Caco-2 (cell line): ENCODE measurements at regions not wholly inside any gene's neighbourhood (a gene's known extent, or its start where the extent isn't known, plus 50 kb on each side); places are given as distances from the start of the nearest gene placed in this dataset.

ENCODE experiments used
- BruUV-seq: library from RNA; stranded (reverse); fragments of 400-500 nt; replicated peaks from 2 replicates; lab custom pipeline; 2021; lab: Mats Ljungman, UMichigan
- CTCF ChIA-PET: fragments of 300-600 bp; sonication (Branson Sonifier 250); formaldehyde crosslinking; loops from one replicate; lab custom pipeline; 2022; ENCODE audit warnings: antibody characterized with exemption; lab: Charles Lee
- POLR2A ChIA-PET: fragments of 300-600 bp; sonication (Branson Sonifier 250); formaldehyde crosslinking; loops from one replicate; lab custom pipeline; 2022; ENCODE audit warnings: antibody characterized with exemption; lab: Charles Lee
- DNase-seq, 2 experiments: peaks; one replicate each; pipeline versions ENCODE4 v3.0.0 to v3.0.0-alpha.2; 2020 to 2022
- H3K27me3 ChIP-seq: replicated peaks from 2 replicates; pipeline ENCODE4 v1.6.0; 2011; ENCODE audit warnings: low read length; ENCODE audit not compliant: control insufficient read depth, insufficient read depth
- H3K36me3 ChIP-seq: 2 replicates; pipeline ENCODE4 v1.5.1; 2011; ENCODE audit warnings: low read length; ENCODE audit not compliant: control insufficient read depth, insufficient read depth
- H3K4me1 ChIP-seq: fragments of 250-450 bp; sonication (Bioruptor Pico); 2 replicates; pipeline ENCODE4 v1.5.1; 2020; ENCODE audit warnings: mild to moderate bottlenecking
- H3K4me3 ChIP-seq: 2 replicates; pipeline ENCODE4 v1.5.1; 2011; ENCODE audit warnings: low read depth, mild to moderate bottlenecking, control low read depth, low read length
- H3K9me3 ChIP-seq: fragments of 250-450 bp; sonication (Bioruptor Pico); 2 replicates; pipeline ENCODE4 v1.5.1; 2020; ENCODE audit warnings: mild to moderate bottlenecking, moderate library complexity
- H3K27ac Mint-ChIP-seq: one replicate; pipeline ENCODE4 v1.8.0; 2022; ENCODE audit warnings: mixed read lengths; ENCODE audit not compliant: unreplicated experiment
- H3K27me3 Mint-ChIP-seq: one replicate; pipeline ENCODE4 v1.8.0; 2022; ENCODE audit warnings: mixed read lengths; ENCODE audit not compliant: insufficient read depth, unreplicated experiment
- H3K36me3 Mint-ChIP-seq: one replicate; pipeline ENCODE4 v1.8.0; 2022; ENCODE audit warnings: mild to moderate bottlenecking, mixed read lengths; ENCODE audit not compliant: insufficient read depth, unreplicated experiment
- H3K4me1 Mint-ChIP-seq: one replicate; pipeline ENCODE4 v1.8.0; 2022; ENCODE audit warnings: low read depth, mixed read lengths; ENCODE audit not compliant: unreplicated experiment
- H3K4me3 Mint-ChIP-seq: one replicate; pipeline ENCODE4 v1.8.0; 2022; ENCODE audit warnings: mild to moderate bottlenecking, moderate library complexity, mixed read lengths; ENCODE audit not compliant: unreplicated experiment
- H3K9me3 Mint-ChIP-seq: one replicate; pipeline ENCODE4 v1.8.0; 2022; ENCODE audit warnings: mixed read lengths; ENCODE audit not compliant: unreplicated experiment
- intact Hi-C: fragments of 100-400 bp; cut with micrococcal nuclease; formaldehyde crosslinking; loops from one replicate; pipeline ENCODE4 v1.10.0; 2022; ENCODE audit not compliant: unreplicated experiment
- TF ChIP-seq, protein P1 (sequence below), 2 experiments: fragments of 200-600 bp in 1 of 2; IDR thresholded peaks; 1 replicate in 1 of 2; 2 replicates in 1 of 2; pipeline versions ENCODE4 v1.5.1 to v1.8.0; 2011 to 2022; ENCODE audit warnings: antibody characterized with exemption in 1 of 2, control low read depth in 1 of 2, inconsistent platforms in 1 of 2, low read depth in 1 of 2, low read length in 1 of 2, mild to moderate bottlenecking in 1 of 2, moderate library complexity in 1 of 2; ENCODE audit not compliant: insufficient read depth in 1 of 2, severe bottlenecking in 1 of 2, unreplicated experiment in 1 of 2

DNA sequence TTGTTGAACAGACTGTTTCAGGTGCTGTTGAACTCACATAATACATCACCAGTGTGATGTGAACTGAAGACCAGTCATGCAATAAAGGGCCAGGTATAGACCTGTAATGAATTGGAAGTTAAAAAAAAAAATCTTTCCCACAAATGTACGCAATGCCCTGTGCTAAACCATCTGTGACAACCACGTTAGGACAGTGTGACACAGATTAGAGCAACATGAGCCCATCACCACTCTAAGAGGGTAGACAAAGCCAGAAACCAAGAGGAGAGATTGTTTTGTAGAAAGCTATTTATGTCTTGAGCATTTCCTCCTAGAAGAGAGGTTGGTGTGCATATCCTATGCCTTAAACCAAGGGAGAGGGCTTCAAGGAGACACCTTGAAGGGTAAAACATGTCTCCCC, 77.0 kb upstream of the BEND6 start:
- H3K4me1 Mint-ChIP-seq, result peaks cover 15% of the 10 kb centered on the region
- Histone ChIP-seq H3K36me3 (no peaks in the 10 kb centered on the region), H3K4me3 (no peak overlapping the region), H3K4me1 (peaks cover 8% of the 10 kb centered on the region), H3K27me3 (no peaks in the 10 kb centered on the region), H3K9me3 (no peaks in the 10 kb centered on the region)
- BruUV-seq, result no TSS peak
- TF ChIP-seq, protein P1, sequence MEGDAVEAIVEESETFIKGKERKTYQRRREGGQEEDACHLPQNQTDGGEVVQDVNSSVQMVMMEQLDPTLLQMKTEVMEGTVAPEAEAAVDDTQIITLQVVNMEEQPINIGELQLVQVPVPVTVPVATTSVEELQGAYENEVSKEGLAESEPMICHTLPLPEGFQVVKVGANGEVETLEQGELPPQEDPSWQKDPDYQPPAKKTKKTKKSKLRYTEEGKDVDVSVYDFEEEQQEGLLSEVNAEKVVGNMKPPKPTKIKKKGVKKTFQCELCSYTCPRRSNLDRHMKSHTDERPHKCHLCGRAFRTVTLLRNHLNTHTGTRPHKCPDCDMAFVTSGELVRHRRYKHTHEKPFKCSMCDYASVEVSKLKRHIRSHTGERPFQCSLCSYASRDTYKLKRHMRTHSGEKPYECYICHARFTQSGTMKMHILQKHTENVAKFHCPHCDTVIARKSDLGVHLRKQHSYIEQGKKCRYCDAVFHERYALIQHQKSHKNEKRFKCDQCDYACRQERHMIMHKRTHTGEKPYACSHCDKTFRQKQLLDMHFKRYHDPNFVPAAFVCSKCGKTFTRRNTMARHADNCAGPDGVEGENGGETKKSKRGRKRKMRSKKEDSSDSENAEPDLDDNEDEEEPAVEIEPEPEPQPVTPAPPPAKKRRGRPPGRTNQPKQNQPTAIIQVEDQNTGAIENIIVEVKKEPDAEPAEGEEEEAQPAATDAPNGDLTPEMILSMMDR (IDR thresholded peaks at IDR 0.05; ENCODE audit: insufficient read depth in 1 of 2, low read depth in 1 of 2, low read length in 1 of 2, severe bottlenecking in 1 of 2, unreplicated experiment in 1 of 2), result no peak
- H3K27ac Mint-ChIP-seq, result no peak overlapping the region
- no peaks in the 10 kb centered on the region for H3K36me3 Mint-ChIP-seq
- DNase-seq, result no peak
- POLR2A ChIA-PET, result no interaction called here
- no peaks in the 10 kb centered on the region for H3K27me3 Mint-ChIP-seq
- H3K4me3 Mint-ChIP-seq, result no peak overlapping the region
- CTCF ChIA-PET, result no interaction called here
- no peaks in the 10 kb centered on the region for H3K9me3 Mint-ChIP-seq
- intact Hi-C loops, result no loop called here

DNA sequence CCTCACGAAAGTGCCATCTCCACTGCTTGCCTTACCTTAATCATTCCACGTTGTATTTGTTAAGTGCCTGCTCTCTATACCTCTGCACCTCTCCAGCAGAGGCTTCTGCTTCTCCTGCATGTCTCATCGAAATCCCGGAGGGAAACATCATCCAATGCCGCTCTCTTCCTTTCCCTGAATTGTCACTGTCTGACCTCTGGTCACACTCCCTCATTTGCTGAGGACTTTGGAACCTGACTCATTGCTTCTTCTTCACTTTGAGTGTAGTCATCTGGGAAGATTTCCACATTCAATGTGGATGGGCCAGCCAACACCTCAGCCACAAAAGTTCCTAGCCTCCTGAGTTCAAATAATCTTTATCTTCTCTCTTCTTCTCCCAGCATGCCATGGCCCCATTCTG, 78.9 kb upstream of the BEND6 start:
- peak overlapping the region; percentile 41 for H3K4me3 Mint-ChIP-seq
- Histone ChIP-seq H3K27me3 (no peaks in the 10 kb centered on the region), H3K36me3 (no peaks in the 10 kb centered on the region), H3K4me1 (peaks cover 8% of the 10 kb centered on the region), H3K4me3 (no peak overlapping the region), H3K9me3 (no peaks in the 10 kb centered on the region)
- no peaks in the 10 kb centered on the region for H3K36me3 Mint-ChIP-seq
- H3K27me3 Mint-ChIP-seq, result no peaks in the 10 kb centered on the region
- peak overlapping the region; percentile 24 for H3K27ac Mint-ChIP-seq
- H3K9me3 Mint-ChIP-seq, result no peaks in the 10 kb centered on the region
- TF ChIP-seq, protein P1 (IDR thresholded peaks at IDR 0.05; ENCODE audit: insufficient read depth in 1 of 2, low read depth in 1 of 2, low read length in 1 of 2, severe bottlenecking in 1 of 2, unreplicated experiment in 1 of 2), result no peak
- intact Hi-C loops, result no loop called here
- peak; percentile 47 to 51 for DNase-seq
- ChIA-PET CTCF (interaction anchor here (0.6 kb wide), 1 partner anchor 441 kb away, joined by 3 read pairs; the partner anchor contains the start of gene PRIM2), POLR2A (no interaction called here)
- peaks cover 15% of the 10 kb centered on the region for H3K4me1 Mint-ChIP-seq
- BruUV-seq, result no TSS peak

DNA sequence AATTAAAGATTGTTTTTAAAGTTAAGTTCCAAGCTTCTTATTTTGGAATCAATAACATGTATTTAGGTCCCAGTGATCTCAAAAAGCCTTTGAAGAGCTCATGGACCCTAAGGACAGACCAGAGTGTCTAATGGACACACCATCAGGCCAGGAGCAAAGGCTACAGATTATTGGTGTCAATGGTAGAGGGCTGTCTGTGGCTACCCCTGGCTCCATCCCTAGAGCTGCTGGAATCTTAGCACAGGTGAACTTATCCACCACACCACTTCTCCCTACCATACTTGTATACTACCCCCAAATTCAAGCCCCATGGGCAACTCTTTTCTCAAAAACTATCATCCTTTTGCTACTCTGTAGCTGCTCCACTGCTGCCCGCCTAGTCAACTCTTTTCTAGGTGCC, 79.4 kb upstream of the BEND6 start:
- Mint-ChIP-seq H3K27me3 (no peaks in the 10 kb centered on the region), H3K9me3 (no peaks in the 10 kb centered on the region), H3K4me1 (peaks cover 15% of the 10 kb centered on the region), H3K27ac (peak overlapping the region; percentile 24), H3K36me3 (no peaks in the 10 kb centered on the region), H3K4me3 (peak overlapping the region; percentile 41)
- no peaks in the 10 kb centered on the region for H3K27me3 ChIP-seq
- H3K9me3 ChIP-seq, result no peaks in the 10 kb centered on the region
- DNase-seq, result no peak
- H3K4me1 ChIP-seq, result peaks cover 8% of the 10 kb centered on the region
- BruUV-seq, result TSS peak; percentile 38
- no peak overlapping the region for H3K4me3 ChIP-seq
- ChIA-PET POLR2A (no interaction called here), CTCF (no interaction called here)
- intact Hi-C loops, result no loop called here
- H3K36me3 ChIP-seq, result no peaks in the 10 kb centered on the region
- TF ChIP-seq, protein P1 (IDR thresholded peaks at IDR 0.05; ENCODE audit: insufficient read depth in 1 of 2, low read depth in 1 of 2, low read length in 1 of 2, severe bottlenecking in 1 of 2, unreplicated experiment in 1 of 2), result no peak
